H7 (cell line): ENCODE measurements at regions not wholly inside any gene's neighbourhood (a gene's known extent, or its start where the extent isn't known, plus 50 kb on each side); places are given as distances from the start of the nearest gene placed in this dataset.
"Not testable (repeated sequence)": the region's sequence is repeated elsewhere in the genome, so short reads cannot be mapped to it uniquely, and the experiment has no call there.

Source experiments
- DNase-seq: peaks from one replicate; pipeline ENCODE4 v3.0.0; 2012
- H3K27me3 ChIP-seq: 2 replicates; pipeline ENCODE4 v1.6.0; 2011; ENCODE audit warnings: mild to moderate bottlenecking, low read length; ENCODE audit not compliant: control insufficient read depth, insufficient read depth
- H3K36me3 ChIP-seq: replicated peaks from 2 replicates; pipeline ENCODE4 v1.5.1; 2011; ENCODE audit warnings: low read length; ENCODE audit not compliant: control insufficient read depth, insufficient read depth
- H3K4me3 ChIP-seq: 2 replicates; pipeline ENCODE4 v1.5.1; 2011; ENCODE audit warnings: low read depth, mild to moderate bottlenecking, control low read depth, low read length, moderate library complexity; ENCODE audit not compliant: insufficient read depth

- Histone ChIP-seq H3K4me3 (no peak overlapping the region), H3K27me3 (no peaks in the 10 kb centered on the region)
- DNase-seq: no peak
Measured at GRCh38 chr2:180258041-180258537, 251.0 kb upstream of the CWC22 start.

GRCh38 chr2:180257247-180257646, 250.2 kb upstream of the CWC22 start:
- no peaks in the 10 kb centered on the region for H3K36me3 ChIP-seq
- no peak for DNase-seq
- H3K27me3 ChIP-seq: no peaks in the 10 kb centered on the region

More at GRCh38 chr2:180258041-180258537, 251.0 kb upstream of the CWC22 start:
- H3K36me3 ChIP-seq: no peaks in the 10 kb centered on the region

DNA sequence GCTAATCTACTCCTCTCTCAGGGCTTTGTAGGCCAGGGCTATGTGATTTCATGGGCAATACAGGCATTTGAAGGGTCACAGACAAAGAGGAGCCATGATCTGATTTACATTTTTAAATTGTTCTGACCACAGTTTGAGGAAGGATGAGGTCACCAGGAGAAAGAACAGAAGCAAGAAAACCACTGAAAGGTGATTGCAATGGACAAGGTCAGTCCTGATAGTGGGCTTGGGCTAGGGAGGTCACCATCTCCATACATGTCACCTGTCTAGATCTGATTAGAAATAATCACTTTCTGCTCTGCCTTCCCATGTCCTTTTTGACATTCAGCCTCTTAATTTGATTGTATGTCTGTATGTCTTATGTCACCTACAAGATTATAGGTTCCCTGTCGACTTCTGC, 248.9 kb upstream of the CWC22 start:
- Histone ChIP-seq H3K36me3 (no peaks in the 10 kb centered on the region), H3K27me3 (no peaks in the 10 kb centered on the region), H3K4me3 (no peak overlapping the region)
- no peak for DNase-seq

More at GRCh38 chr2:180257247-180257646, 250.2 kb upstream of the CWC22 start:
- no peak overlapping the region for H3K4me3 ChIP-seq

DNA sequence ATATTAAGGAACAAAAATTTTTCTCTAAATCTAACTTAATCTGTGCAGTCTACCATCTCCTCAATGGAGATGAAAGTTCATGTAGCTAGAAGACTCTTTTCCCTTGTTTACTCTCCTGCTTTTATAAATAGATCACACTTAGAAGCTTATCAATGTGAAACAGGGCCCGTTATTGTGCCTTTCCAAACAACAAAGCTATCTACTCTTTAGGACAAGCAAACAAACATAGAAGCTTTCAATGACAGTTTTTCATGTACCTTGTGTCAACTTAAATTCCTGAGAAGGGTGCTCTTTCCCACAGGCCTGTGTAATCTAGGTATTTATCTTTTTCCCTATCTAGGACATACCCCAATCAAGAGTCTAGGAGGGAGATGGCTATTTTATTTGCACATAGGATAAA, 247.8 kb upstream of the CWC22 start:
- Histone ChIP-seq H3K36me3 (no peaks in the 10 kb centered on the region), H3K4me3 (no peak overlapping the region), H3K27me3 (no peaks in the 10 kb centered on the region)
- DNase-seq: no peak

- DNase-seq: no peak
- H3K36me3 ChIP-seq: no peaks in the 10 kb centered on the region
- H3K27me3 ChIP-seq: no peaks in the 10 kb centered on the region
- no peak overlapping the region for H3K4me3 ChIP-seq
Measured at GRCh38 chr2:180247658-180248057, 240.6 kb upstream of the CWC22 start.

DNA sequence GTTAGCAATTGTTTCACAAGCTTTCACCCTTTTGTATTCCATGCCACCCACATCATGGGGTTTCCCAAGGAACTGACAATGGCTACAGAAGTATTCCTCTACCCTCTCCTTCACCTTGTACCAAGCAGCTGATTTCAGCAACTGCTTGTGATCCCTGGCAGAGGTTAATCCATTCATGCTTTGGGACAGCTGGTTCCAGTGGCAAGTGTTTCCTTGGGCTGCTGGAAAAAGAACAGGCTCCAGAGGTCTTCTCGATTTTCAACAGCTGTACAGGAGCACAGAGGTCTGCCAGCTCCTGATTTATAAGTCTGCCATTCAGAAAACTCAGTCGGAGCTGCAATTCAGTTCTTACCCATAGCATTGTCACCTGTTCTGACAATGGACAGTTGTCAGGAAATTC, 239.2 kb upstream of the CWC22 start:
- no peak overlapping the region for H3K4me3 ChIP-seq
- H3K36me3 ChIP-seq: no peaks in the 10 kb centered on the region
- DNase-seq: no peak
- no peaks in the 10 kb centered on the region for H3K27me3 ChIP-seq

DNA sequence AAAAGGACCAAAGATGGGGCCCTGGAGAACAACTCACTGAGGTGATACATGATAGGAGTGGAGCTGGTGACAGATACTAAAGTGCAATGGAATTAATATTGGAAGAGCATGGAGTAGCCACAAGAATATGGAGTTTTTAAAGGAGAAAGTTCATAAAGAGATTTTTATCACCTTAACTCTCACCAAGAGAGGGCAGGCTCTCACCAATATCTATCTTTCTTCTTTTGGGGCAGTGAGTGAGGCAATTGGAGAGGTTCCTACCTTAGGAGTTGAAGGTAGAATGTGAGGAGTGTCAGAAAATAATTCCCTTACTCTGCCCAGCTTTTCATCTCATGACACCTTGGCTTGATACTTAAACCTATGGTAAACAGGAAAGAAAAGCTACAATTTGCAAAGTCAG, 233.7 kb upstream of the CWC22 start:
- Histone ChIP-seq H3K4me3 (no peak overlapping the region), H3K36me3 (no peaks in the 10 kb centered on the region), H3K27me3 (no peaks in the 10 kb centered on the region)
- DNase-seq: no peak

DNA sequence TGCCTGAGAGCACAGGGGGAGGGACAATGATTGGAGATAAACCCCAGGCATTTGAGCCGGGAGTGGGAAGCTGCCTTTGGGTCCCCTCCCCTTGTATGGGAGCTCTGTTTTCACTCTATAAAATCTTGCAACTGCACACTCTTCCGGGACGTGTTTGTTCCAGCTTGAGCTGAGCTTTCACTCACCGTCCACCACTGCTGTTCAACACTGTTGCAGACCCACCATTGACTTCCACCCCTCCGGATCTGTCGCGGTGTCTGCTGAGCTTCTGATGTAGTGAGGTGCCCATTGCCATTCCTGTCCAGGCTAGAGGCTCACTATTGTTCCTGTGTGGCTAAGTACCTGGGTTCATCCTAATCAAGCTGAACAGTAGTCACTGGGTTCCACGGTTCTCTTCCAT, 231.6 kb upstream of the CWC22 start:
- H3K36me3 ChIP-seq: no peaks in the 10 kb centered on the region
- DNase-seq: no peak

DNA sequence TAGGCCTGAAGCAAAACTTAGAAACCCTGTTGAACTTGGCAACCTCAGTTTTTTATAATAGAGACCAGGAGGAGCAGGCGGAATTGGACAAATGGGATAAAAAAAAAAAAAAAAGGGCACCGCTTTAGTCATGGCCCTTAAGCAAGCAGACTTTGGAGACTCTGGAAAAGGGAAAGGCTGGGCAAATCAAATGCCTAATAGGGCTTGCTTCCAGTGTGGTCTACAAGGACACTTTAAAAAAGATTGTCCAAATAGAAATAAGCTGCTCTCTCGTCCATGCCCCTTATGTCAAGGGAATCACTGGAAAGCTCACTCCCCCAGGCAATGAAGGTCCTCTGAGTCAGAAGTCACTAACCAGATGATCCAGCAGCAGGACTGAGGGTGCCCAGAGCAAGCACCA, 229.0 kb upstream of the CWC22 start:
- H3K36me3 ChIP-seq, H3K27me3 ChIP-seq, H3K4me3 ChIP-seq, DNase-seq: not testable (repeated sequence)

More for the DNA sequence above, 231.6 kb upstream of the CWC22 start:
- Histone ChIP-seq H3K4me3 (no peak overlapping the region), H3K27me3 (no peaks in the 10 kb centered on the region)

GRCh38 chr2:180235506-180235905, 228.4 kb upstream of the CWC22 start:
- not testable (repeated sequence) for H3K27me3 ChIP-seq, DNase-seq, H3K4me3 ChIP-seq, H3K36me3 ChIP-seq

- H3K4me3 ChIP-seq, H3K27me3 ChIP-seq, DNase-seq: not testable (repeated sequence)
Measured at GRCh38 chr2:180234991-180235390, 227.9 kb upstream of the CWC22 start.

GRCh38 chr2:180231015-180231414, 223.9 kb upstream of the CWC22 start:
- H3K27me3 ChIP-seq: no peaks in the 10 kb centered on the region
- DNase-seq: no peak
- no peaks in the 10 kb centered on the region for H3K36me3 ChIP-seq
- H3K4me3 ChIP-seq: no peak overlapping the region

More at GRCh38 chr2:180234991-180235390, 227.9 kb upstream of the CWC22 start:
- not testable (repeated sequence) for H3K36me3 ChIP-seq

- Histone ChIP-seq H3K36me3 (no peaks in the 10 kb centered on the region), H3K27me3 (no peaks in the 10 kb centered on the region), H3K4me3 (no peak overlapping the region)
- no peak for DNase-seq
Measured at GRCh38 chr2:180227461-180227860, 220.4 kb upstream of the CWC22 start.

GRCh38 chr2:180225118-180225517, 218.0 kb upstream of the CWC22 start:
- Histone ChIP-seq H3K27me3 (no peaks in the 10 kb centered on the region), H3K4me3 (no peak overlapping the region), H3K36me3 (no peaks in the 10 kb centered on the region)
- DNase-seq: no peak

GRCh38 chr2:180222644-180223043, 215.5 kb upstream of the CWC22 start:
- H3K27me3 ChIP-seq: no peaks in the 10 kb centered on the region
- H3K36me3 ChIP-seq: no peaks in the 10 kb centered on the region
- H3K4me3 ChIP-seq: no peak overlapping the region
- no peak for DNase-seq

DNA sequence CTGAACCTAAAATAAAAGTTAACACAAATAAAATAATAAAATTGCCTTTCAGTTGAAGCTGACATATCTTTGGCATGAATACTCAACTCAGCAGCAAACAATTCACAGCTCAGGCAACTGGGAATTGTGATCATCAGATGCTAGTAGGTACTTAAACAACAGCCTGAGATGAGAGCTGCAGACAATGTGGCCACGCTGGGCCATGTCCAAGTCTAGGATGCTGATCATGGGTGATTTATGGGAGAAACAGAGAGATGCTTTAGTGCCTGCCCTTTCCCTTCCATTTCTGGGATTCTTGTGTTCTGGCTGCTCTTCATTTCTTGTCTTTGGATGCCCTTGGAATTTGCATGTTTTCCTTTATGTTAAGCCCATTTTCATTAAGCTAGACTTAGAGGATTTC, 212.4 kb upstream of the CWC22 start:
- Histone ChIP-seq H3K36me3 (no peaks in the 10 kb centered on the region), H3K27me3 (no peaks in the 10 kb centered on the region), H3K4me3 (no peak overlapping the region)
- DNase-seq: no peak
